LNCAP (cell line): ENCODE measurements at regions not wholly inside any gene's neighbourhood (a gene's known extent, or its start where the extent isn't known, plus 50 kb on each side); places are given as distances from the start of the nearest gene placed in this dataset.

ENCODE experiments used
- CTCF ChIP-seq: fragments of 450-650 bp; IDR thresholded peaks from 2 replicates; pipeline ENCODE4 v1.5.1; 2017; ENCODE audit warnings: mild to moderate bottlenecking

GRCh38 chr2:64400733-64401528 lies 53.0 kb upstream of the LGALSL start:
- no peak for TF ChIP-seq CTCF

GRCh38 chr2:64401529-64401880 lies 52.5 kb upstream of the LGALSL start:
- no peak for TF ChIP-seq CTCF

DNA sequence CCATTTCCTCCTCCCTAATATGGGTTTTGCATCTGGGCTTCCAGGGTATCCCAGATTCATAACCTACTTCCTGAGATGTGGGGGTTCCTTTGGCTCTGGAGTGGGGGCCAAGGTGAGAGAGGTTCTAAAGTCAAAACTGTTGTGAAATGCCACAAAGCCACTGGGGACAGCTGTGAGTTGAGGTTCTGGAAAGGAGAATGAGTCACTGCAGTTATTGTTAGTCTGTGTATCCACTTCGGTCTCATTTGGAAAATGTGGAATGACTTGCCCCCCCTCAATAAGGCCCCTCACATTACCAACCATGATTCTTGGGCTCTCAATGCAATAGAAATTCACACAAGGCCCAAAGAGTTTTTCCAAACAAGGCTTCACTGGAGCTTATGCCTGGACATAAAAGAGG lies 51.1 kb upstream of the LGALSL start:
- no peak for TF ChIP-seq CTCF

- no peak for TF ChIP-seq CTCF
Observed at GRCh38 chr2:64403426-64403825, 50.5 kb upstream of the LGALSL start.

GRCh38 chr2:64404002-64404731 lies 49.8 kb upstream of the LGALSL start:
- TF ChIP-seq CTCF = no peak
